NCI-H187 treated with DMSO at 0.1 percent for 48 hours (cell line): ENCODE measurements at regions not wholly inside any gene's neighbourhood (a gene's known extent, or its start where the extent isn't known, plus 50 kb on each side); places are given as distances from the start of the nearest gene placed in this dataset.
"Not testable (repeated sequence)": the region's sequence is repeated elsewhere in the genome, so short reads cannot be mapped to it uniquely, and the experiment has no call there.

Source experiments
- DNase-seq: peaks from one replicate; lab custom pipeline; 2025; lab: John Stamatoyannopoulos, UW

DNA sequence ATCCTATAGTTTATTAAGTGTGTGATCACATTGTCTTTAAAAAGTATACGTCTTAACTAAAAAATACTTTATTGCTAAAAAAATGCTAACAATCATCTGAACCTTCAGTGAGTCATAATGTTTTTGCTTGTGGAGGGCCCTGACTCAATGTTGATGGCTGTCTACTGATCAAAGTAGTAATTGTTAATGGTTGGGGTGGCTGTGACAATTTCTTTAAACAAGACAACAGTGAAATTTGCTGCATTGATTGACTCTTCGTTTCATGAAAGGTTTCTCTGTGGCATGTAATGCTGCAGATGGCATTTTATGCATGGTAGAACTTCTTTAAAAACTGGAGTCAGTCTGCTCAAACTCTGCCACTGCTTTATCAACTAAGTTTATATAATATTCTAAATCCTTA lies 101.4 kb upstream of the IL15 start:
- DNase-seq: no peak

DNA sequence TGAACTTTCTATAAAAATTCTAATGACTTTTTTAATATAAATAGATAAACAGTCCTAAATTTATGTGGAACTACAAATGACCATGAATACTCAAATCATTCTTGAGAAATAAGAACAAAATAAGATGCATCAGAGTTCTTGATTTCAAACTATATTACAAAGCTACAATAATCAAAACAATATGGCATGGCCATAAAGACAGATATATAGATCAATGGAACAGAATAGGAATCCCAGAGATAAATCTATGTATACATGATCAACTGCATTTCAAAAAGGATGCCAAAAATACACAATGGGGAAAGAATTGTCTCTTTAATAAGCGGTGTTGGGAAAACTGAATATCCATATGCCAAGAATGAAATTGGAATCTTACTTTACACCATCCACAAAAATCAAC lies 98.4 kb upstream of the IL15 start:
- DNase-seq: no peak

DNA sequence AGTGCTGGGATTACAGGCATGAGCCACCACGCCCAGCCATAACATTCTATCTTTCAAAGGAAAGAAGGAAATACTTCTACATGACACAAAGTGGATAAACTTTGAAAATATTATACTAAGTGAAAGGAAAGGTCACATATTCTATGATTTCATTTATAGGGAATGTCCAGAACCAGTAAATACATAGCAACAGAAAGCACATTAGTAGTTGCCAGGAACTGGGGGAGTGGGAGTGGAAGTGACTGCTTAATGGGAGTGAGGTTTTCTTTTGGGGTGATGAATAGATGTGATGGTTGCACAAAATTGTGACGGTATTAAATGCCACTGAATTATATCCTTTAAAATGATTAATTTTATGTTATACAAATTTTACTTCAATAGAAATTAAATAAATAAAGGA lies 95.7 kb upstream of the IL15 start:
- DNase-seq: no peak

DNA sequence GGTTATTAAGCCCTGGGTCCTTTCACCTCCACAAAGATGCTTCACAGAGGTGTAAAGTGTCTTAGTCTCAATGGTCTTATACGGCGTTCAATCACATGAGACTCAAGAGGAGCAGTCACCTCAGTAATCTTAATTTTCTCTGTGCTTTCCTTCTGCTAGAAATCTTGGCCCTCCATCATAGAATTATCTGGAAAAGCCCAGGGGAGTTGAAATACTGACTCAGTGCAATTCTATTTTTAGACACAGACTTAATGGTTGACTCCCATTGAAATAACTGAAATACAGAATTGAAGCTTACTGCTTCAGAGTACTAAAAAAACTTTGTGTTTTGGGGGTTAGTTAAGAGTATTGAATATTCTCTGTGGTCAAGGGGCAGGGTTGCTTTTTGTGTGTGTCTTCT lies 94.5 kb upstream of the IL15 start:
- no peak for DNase-seq

DNA sequence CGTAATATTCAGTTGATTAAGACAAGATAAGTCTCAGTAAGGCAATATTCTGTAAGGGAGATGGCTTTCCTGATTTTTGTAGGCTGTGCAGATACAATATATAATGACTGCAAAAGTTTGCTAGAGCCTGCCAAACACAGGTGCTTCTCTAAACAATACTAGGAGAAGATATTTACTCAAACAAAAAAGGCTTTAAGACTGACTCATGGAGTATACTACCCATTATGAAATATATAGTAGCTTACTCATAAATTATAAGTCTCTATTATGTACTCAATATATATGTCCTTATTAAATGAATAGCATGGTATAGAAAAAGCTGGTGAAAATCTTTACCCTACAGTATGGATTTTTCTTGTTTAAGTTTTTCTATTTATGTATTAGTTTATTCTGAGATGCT lies 93.2 kb upstream of the IL15 start:
- DNase-seq: no peak

DNA sequence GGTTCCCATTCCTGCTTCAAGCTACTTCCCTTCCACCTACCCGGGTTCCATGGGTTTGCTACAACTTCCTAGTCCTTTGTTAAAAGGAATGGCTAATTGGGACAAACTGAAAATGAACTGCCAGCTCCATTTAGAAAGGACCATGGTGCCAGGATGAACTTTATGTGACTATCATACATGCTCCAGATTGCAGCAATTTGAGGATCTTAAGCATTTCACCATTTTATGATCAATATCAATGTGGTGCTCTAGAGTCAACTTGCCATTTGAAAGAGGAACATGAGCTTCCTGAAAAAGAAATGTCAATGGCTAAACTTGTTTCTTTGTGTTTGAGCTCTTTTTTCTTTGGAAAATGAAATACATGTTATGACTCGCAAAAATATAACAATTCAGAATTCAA lies 92.7 kb upstream of the IL15 start:
- DNase-seq: no peak

DNA sequence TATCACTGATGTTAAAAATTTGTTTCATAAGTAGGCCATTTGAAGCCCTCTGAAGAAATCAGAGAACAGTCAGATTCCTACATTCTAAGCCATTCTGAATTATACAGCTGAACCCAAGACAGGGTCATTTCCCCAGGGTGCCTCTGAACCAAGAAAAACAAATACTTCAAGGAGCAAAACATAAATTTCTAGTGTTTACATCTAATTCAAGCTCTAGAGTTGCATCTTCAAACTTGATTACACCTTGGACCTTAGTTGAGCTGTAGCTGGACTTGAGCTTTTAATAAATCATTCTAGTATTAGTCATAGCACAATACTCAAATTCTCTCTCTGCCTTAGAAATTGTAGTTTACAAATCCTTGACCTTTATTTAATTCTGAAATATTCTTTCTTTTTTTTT lies 87.6 kb upstream of the IL15 start:
- DNase-seq: no peak

DNA sequence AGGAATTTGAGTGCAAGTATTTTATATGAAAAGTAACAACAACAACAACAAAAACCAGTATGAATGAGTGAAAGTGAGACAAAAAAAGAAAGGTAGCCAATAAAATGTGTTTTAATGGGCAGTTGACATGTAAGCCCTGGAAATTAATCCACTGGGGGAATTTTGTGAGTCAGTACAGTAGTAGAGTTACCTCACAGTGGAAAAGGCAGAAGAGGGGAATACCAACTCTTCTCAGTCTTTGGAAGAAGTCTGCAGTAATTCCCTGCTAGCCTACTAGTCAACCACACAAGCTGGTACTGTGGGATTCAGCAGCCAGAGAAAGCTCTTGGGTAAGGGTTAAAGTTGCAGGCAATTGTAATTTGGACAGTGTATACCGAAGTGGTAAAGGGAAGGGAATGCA lies 76.3 kb upstream of the IL15 start:
- DNase-seq: no peak

DNA sequence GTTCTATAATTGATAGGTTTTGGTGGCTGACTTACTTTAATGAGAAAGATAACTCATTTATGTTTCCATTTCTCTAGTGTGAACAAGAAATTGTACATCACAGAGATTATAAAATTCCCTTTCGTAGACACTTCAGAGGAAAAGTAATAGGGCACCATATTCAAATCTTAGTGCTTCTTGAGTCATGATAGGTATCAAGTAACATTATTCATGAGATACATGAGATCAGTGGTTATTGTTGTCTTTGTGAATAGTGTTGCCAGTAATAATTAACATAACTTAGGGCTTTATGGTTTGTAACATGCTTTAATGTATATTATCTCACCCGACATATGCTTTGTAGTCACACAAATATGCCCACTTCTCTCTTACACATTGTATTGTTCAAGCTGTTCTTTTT lies 73.7 kb upstream of the IL15 start:
- DNase-seq: no peak

DNA sequence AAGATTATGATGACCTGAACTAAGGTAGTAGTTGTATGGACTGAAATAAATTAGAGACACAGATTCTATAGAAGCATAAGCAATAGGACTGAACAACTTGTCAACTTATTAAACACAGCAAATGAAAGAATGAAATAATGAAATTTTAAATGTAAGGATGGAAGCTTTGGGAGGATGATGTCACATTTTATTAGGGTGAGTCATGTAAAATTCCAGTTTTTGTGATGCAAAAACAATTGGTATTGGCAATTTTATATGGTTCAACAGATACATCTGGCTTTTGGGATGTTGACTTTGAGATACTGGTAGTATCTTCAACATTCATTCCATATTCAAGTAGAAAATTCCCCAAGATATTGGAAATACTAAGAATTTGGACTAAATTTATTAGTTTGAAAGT lies 72.7 kb upstream of the IL15 start:
- no peak for DNase-seq

DNA sequence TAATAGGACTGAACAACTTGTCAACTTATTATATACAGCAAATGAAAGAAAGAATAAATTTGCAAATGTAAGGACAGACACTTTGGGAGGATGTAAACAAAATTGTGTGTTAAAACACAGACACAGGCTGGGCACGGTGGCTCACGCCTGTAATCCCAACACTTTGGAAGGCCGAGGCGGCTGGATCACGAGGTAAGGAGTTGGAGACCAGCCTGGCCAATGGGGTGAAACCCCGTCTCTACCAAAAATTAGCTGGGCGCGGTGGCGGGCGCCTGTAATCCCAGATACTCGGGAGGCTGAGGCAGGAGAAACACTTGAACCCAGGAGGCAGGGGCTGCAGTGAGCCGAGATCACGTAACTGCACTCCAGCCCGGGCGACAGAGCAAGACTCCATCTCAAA lies 71.4 kb upstream of the IL15 start:
- not testable (repeated sequence) for DNase-seq

DNA sequence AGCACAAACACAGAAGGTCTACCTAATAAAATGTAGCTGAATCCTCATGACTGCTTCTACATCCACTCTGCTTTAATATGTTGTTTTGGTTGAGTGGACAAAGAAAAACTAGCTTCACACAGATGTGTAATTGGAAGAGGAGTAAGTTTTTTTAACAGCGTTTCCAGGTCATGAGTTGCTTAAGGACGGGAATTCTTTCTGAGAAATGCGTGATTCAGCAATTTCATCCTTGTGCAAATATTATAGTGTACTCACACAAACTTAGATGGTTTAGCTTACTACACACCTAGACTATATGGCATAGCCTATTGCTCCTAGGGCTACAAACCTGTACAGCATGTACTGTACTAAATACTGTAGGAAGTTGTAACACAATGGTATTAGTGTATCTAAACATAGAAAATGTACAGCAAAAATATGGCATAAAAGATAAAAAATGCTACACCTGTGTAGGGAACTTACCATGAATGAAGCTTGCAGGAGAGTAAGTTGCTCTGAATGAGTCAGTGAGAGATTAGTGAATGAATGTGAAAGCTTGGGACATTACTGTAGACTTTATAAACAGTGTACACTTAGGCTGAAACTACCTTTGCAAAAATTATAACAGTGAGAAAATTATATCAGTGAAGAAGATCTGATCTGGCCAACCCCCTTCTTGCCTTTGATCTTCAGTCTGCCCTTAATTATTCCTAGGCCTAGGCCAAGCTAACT lies 70.8 kb upstream of the IL15 start:
- DNase-seq: no peak

DNA sequence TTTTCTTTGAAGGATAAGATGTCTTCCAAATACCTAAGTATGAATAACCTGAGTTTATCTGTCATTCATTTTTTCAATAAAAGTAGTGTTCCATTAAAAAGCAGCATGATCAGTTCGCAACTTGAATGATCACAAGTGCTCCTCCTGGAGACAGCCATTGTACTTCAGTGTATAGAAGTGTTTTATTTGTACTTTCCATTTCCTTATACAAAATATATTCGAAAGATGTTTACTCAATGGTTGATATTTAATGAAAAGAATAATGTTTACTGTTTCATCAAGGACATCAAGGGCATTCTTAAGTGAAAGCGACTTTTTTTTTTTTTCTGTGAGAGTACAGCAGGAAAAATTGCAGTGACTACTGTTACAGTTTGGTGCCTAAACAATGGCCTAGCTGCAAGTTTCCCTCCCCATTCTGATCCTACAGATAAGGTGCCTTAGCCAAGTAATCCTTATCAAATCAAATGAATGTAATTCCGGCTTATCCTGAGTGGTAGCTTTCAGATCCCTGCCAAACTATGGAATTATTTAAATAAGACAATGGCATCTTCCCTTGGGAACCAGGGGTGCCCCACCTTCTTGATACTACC lies 69.0 kb upstream of the IL15 start:
- DNase-seq: no peak

DNA sequence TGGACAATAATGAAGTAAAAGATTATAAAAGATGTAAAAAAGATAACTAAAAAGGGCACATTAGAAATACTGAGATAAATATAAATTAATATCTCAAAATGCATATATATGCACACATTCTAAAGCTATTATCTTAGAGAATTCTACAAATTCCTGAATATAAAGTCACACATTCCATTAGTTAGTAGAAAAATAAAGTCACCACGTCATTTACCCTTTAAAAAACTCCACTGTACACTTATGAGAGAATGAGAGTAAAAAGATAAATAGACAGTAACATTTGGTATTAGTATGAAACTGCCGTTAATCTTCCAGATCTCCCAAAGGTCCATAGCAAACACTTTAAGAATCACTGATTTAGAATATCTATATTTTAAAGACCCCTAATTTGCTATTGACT lies 67.2 kb upstream of the IL15 start:
- no peak for DNase-seq

DNA sequence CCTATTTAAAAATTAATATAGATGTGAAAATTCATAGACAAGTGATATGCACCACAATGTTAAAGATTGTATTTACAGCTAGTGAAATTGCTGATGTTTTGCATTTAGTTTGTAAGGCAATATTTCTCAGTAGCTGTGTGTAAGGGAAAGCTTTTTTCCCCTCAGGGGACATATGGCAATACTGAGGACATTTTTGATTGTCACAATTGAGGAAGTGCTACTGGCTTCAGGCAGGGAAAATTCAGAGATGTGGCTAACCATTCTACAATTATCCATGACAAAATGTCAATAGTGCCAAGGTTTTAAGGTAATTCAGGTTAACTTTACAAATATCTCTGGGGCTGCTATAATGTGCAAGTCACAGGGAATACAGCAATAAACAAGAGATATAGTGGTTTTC lies 66.1 kb upstream of the IL15 start:
- no peak for DNase-seq

DNA sequence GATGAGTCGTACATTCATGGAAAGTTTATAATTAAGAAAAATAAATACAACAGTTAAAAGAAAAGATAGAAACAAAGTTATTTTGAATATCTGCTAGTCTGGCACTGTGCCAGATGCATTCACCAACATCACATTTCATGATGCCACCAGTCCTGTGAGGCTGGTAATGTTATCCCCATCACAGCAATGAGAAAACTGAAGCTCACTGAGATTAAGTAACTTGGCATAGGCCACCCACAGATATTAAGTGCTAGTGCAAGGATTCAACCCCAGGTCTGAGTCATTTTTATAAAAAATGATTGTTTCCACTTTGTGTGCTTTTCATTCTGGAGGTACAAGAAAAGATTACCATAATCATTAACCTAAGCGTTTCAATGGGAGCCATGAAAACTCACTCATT lies 65.0 kb upstream of the IL15 start:
- DNase-seq: no peak

DNA sequence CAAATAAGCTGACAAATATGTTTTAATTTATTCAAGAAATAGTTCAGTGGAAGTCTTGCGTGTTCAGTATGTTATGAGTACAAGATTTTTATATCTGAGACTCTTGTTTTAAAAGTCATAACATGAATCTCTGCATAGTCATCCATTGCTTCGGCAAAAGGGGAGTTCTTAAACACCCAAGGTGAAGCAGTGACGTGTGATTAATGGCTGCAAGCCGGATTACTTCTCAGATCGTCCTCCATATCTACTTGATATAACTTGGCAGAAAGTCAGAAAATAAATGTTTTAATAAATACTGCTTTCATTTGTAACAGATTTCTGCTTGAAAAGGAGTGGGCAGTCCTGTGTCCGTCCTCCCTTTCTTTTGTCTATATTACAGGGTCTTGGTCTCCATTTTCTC lies 64.6 kb upstream of the IL15 start:
- no peak for DNase-seq

DNA sequence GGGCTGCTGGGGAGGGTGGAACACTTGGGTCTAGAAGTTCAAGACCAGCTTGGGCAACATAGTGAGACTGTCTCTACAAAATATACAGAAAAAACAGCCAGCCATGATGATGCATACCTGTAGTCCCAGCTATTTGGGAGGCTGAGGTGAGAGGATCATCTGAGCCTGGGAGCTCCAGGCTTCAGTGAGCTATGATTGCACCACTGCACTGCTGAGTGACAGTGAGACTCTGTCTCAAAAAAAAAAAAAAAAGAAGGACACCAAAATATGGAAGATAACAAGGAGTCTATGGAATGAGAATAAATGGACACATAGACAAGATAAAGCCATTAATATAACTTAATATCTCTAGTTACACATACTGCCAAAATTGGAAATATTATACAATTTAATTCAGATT lies 62.7 kb upstream of the IL15 start:
- no peak for DNase-seq

DNA sequence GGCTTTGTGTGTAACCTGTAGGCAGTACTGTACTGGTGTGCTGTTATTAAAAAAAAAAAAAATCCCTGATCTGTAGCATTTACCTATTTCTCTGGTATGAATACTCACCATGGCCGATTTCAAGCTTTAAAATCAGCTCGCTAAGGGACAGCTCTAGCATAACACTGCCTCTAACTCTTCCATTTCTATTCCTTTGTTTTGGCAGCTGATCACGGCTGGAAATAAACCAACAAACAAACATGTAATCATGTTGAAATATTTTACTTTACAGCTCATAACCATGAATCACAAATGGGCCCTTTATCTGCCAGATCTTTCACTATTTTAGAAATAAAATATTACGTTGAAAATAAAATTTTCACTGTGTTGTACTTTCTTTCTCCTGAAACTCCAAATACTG lies 60.5 kb upstream of the IL15 start:
- no peak for DNase-seq

DNA sequence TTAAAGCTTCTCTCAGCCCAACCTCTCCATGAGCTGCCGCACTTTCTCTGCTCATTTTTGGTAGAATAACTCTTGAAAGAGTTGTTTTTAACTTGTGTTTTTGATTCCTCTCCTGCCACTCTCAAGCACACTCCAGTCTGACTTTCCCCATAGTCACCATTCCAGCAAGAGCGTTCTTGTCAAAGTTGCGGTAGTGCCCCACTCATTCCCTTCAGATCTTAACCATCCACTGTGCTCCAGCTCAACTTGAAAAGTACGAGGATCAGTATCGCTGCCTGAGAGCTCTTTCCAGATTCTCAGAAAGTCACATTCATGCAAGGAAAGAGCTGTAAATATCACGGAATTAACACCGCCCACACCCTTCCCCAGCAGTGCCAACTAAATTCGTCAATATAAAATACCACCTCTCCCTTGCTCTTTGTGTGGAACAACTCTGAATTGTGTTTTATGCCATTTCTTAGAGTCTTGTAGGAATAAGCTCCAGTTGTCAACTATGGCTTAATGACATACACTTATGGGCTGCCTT lies 59.7 kb upstream of the IL15 start:
- no peak for DNase-seq

DNA sequence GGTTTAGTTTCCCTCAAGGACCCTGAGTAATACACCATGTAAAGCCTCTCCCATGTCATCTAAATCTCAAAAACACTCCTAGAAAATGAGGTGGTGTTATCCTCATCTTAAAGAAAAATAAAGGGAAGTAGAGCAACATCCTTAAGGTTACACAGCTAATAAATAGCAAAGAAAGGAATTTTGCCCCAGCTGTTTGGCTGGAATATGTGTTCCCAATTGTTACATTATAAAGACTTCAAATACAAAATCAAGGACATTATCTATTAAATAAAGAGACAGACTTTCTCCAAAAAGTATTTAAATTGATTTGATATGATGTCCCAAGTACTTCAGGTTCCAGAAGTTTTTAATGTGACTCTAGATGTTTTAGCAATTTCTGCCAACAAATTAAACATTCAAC lies 57.9 kb upstream of the IL15 start:
- no peak for DNase-seq

DNA sequence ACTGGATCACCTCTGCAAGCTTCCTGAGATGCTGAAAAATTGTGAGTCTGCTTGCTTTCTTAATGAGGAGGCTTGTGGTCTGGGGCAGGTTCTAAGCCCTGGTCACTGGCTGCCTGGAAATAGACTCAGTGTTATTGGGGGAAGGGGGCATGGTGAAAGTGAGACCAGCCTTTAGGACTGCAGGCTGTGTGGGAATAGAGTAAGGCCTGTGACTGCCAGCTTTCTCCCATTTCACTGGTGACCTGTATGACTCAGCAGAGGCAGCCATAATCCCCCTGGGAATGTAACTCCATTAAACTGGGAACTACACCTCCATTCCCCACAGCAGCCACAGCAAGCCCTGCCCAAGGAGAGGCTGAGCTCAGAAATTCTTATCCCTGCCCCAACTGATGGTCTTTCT lies 55.9 kb upstream of the IL15 start:
- DNase-seq: no peak
